Activated CD8-positive, alpha-beta T cell treated with anti-CD3 and anti-CD28 coated beads for 36 hours (primary cell): ENCODE measurements at regions not wholly inside any gene's neighbourhood (a gene's known extent, or its start where the extent isn't known, plus 50 kb on each side); places are given as distances from the start of the nearest gene placed in this dataset.

ENCODE experiments used
- ATAC-seq: fragments of 200-7000 bp; cut with Tn5 transposase; one replicate; pipeline ENCODE4 v1.10.0; 2021; ENCODE audit warnings: mild to moderate bottlenecking, moderate library complexity
- CTCF ChIA-PET: fragments of 350-600 bp; sonication (Branson Sonifier 250); formaldehyde crosslinking; loops from one replicate; lab custom pipeline; 2021; ENCODE audit warnings: antibody characterized with exemption; lab: Charles Lee
- POLR2A ChIA-PET: fragments of 350-600 bp; sonication (Branson Sonifier 250); formaldehyde crosslinking; loops from one replicate; lab custom pipeline; 2021; ENCODE audit warnings: antibody characterized with exemption; lab: Charles Lee
- DNase-seq: peaks from one replicate; pipeline ENCODE4 v3.0.0-alpha.2; 2020
- H3K27ac Mint-ChIP-seq: one replicate; pipeline ENCODE4 v1.8.0; 2021; ENCODE audit warnings: mild to moderate bottlenecking, mixed read lengths
- H3K27me3 Mint-ChIP-seq: one replicate; pipeline ENCODE4 v1.8.0; 2021; ENCODE audit warnings: mixed read lengths
- H3K36me3 Mint-ChIP-seq: one replicate; pipeline ENCODE4 v1.8.0; 2021; ENCODE audit warnings: low read depth, mixed read lengths
- H3K4me1 Mint-ChIP-seq: one replicate; pipeline ENCODE4 v1.8.0; 2021; ENCODE audit warnings: low read depth, mixed read lengths
- H3K4me3 Mint-ChIP-seq: one replicate; pipeline ENCODE4 v1.8.0; 2021; ENCODE audit warnings: mild to moderate bottlenecking, moderate library complexity, mixed read lengths
- H3K9me3 Mint-ChIP-seq: one replicate; pipeline ENCODE4 v1.8.0; 2021; ENCODE audit warnings: mixed read lengths
- intact Hi-C: fragments of 100-400 bp; cut with micrococcal nuclease; formaldehyde crosslinking; loops from one replicate; pipeline ENCODE4 v1.10.0; 2022
- TF ChIP-seq, protein P1 (sequence below): fragments of 200-600 bp; IDR thresholded peaks from one replicate; pipeline ENCODE4 v1.8.0; 2022; ENCODE audit warnings: antibody characterized with exemption, mild to moderate bottlenecking

DNA sequence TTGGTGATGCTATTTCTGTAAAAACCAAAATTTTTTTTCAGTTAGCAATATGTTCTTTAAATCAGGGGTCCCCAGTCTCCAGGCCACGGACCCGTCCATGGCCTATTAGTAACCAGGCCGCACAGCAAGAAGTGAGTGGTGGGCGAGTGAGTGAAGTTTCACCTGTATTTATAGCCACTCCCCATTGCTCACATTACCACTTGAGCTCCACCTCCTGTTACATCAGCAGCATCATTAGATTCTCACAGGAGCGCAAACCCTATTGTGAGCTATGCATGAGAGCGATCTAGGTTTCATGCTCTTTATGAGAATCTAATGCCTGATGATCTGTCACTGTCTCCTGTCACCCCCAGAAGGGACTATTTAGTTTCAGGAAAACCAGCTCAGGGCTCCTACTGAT, 58.9 kb upstream of the SLC7A1 start:
- intact Hi-C loops = no loop called here
- no peak for ATAC-seq

DNA sequence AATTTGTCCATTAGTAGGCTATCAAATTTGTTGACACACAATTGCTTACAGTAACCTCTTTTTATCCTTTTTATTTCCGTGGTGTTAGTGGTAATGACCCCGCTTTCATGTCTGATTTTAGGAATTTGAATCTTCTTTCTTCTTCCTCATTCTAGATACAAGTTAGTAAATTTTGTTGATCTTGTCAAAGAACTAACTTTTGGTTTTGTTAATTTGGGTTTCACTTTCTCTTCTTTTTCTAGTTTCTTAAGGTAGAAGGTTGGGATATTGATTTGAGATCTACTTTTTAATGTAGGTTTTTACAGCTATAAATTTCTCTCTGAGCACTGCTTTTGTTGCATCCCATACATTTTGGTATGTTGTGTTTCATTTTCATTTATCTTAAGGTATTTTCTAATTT, 53.3 kb upstream of the SLC7A1 start:
- no peaks in the 10 kb centered on the region for H3K27me3 Mint-ChIP-seq
- ChIA-PET POLR2A (no interaction called here), CTCF (no interaction called here)
- intact Hi-C loops = no loop called here
- no peak for DNase-seq
- H3K4me1 Mint-ChIP-seq = peaks cover 8% of the 10 kb centered on the region
- TF ChIP-seq, protein P1, sequence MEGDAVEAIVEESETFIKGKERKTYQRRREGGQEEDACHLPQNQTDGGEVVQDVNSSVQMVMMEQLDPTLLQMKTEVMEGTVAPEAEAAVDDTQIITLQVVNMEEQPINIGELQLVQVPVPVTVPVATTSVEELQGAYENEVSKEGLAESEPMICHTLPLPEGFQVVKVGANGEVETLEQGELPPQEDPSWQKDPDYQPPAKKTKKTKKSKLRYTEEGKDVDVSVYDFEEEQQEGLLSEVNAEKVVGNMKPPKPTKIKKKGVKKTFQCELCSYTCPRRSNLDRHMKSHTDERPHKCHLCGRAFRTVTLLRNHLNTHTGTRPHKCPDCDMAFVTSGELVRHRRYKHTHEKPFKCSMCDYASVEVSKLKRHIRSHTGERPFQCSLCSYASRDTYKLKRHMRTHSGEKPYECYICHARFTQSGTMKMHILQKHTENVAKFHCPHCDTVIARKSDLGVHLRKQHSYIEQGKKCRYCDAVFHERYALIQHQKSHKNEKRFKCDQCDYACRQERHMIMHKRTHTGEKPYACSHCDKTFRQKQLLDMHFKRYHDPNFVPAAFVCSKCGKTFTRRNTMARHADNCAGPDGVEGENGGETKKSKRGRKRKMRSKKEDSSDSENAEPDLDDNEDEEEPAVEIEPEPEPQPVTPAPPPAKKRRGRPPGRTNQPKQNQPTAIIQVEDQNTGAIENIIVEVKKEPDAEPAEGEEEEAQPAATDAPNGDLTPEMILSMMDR = no peak
- H3K36me3 Mint-ChIP-seq = no peaks in the 10 kb centered on the region
- peak overlapping the region; percentile 4 for H3K4me3 Mint-ChIP-seq
- H3K9me3 Mint-ChIP-seq = peaks cover 2% of the 10 kb centered on the region
- no peak for ATAC-seq
- H3K27ac Mint-ChIP-seq = no peak overlapping the region

More for the DNA sequence above, 58.9 kb upstream of the SLC7A1 start:
- no peak overlapping the region for H3K27ac Mint-ChIP-seq
- no peaks in the 10 kb centered on the region for H3K27me3 Mint-ChIP-seq
- no peak for DNase-seq
- H3K4me1 Mint-ChIP-seq = no peaks in the 10 kb centered on the region
- no peaks in the 10 kb centered on the region for H3K36me3 Mint-ChIP-seq
- TF ChIP-seq, protein P1 = no peak
- ChIA-PET POLR2A (no interaction called here), CTCF (no interaction called here)
- H3K4me3 Mint-ChIP-seq = no peak overlapping the region
- H3K9me3 Mint-ChIP-seq = no peaks in the 10 kb centered on the region
